ENCODE measurements at regions not wholly inside any gene's neighbourhood (a gene's known extent, or its start where the extent isn't known, plus 50 kb on each side); places are given as distances from the start of the nearest gene placed in this dataset.
A peak's percentile ranks its signal among the peaks of the same experiment; 100 is the strongest.

DNA sequence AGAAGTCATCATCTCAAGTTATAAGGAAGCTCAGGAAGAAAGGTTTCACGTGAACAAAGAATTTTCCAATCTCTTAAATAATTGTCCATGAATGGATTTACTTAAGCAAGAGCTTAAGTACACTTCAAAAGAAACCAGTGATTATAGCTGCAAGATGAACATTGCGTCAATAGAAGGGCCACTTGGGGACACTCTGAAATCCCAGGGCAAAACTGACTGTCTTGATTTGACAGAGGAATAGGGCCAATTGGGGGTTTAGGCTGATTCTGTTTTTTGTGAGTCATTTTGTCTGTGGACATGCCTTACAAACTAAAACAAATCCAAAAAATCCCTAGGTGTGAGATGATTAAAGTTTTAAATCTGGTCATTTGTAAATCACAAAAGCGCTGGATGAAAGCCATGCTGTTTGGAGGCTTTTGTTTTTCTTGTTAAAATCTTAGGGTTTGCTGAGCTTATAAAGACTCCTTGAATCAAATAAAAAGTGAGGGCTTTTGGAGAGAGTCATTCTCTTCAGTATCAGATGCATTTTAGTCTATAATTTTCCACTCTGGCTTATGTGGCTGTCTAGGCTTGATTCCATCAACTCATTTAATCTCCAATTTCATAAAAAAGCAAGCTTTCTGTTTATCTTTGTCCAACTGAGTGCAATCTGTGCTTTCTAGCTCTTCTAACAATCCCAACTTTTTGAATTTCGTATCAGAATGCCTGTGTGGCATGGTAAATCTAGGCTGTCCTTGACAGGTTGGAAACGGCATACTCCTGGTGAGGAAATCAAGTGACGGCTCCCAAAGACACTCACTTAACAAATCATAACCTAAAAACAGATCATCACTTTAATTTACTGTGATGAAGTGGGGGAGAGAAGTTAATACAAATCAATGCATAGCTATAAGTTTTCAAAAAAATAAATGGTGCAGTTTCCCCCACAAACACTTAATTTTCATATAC lies 98.2 kb upstream of the SOX9 start:
- no peak for DNase-seq (ENCODE audit: low read depth)
- H3K4me3 ChIP-seq (ENCODE audit: low read depth, low read length), result no peak overlapping the region
- no peaks in the 10 kb centered on the region for H3K27me3 ChIP-seq (ENCODE audit: control insufficient read depth, insufficient read depth, low read length)
- H3K36me3 ChIP-seq (ENCODE audit: control insufficient read depth, insufficient read depth, low read length), result no peaks in the 10 kb centered on the region
- TF ChIP-seq CTCF (IDR thresholded peaks at IDR 0.05; ENCODE audit: insufficient read depth, low read length, poor library complexity, severe bottlenecking), result no peak

- no peak for TF ChIP-seq CTCF (IDR thresholded peaks at IDR 0.05; ENCODE audit: insufficient read depth, low read length, poor library complexity, severe bottlenecking)
- Histone ChIP-seq H3K36me3 (ENCODE audit: control insufficient read depth, insufficient read depth, low read length) (no peaks in the 10 kb centered on the region), H3K4me3 (ENCODE audit: low read depth, low read length) (no peak overlapping the region), H3K27me3 (ENCODE audit: control insufficient read depth, insufficient read depth, low read length) (no peaks in the 10 kb centered on the region)
- DNase-seq (ENCODE audit: low read depth), result no peak
These were observed 96.4 kb upstream of the SOX9 start for GRCh38 chr17:72024457-72024856.

DNA sequence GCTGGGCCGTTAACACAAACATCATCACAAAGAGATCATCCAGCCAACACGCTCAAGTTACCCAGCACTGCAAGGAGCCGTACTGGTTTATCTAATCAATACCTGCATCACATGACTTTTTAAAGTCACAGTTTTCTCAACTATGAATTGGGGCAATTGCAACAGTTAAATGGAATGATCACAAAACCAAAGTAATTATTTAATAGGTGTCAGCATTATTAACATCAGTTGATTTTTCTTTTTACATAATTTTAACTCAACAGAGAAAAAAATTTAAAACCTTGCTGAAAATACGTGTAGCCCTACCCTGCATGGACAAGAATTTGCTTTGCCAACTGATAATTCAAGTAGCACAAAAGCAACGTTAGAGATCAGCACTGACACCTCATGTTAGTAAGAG lies 95.7 kb upstream of the SOX9 start:
- Histone ChIP-seq H3K27me3 (ENCODE audit: control insufficient read depth, insufficient read depth, low read length) (no peaks in the 10 kb centered on the region), H3K36me3 (ENCODE audit: control insufficient read depth, insufficient read depth, low read length) (no peaks in the 10 kb centered on the region), H3K4me3 (ENCODE audit: low read depth, low read length) (no peak overlapping the region)
- TF ChIP-seq CTCF (IDR thresholded peaks at IDR 0.05; ENCODE audit: insufficient read depth, low read length, poor library complexity, severe bottlenecking), result no peak
- DNase-seq (ENCODE audit: low read depth), result no peak

DNA sequence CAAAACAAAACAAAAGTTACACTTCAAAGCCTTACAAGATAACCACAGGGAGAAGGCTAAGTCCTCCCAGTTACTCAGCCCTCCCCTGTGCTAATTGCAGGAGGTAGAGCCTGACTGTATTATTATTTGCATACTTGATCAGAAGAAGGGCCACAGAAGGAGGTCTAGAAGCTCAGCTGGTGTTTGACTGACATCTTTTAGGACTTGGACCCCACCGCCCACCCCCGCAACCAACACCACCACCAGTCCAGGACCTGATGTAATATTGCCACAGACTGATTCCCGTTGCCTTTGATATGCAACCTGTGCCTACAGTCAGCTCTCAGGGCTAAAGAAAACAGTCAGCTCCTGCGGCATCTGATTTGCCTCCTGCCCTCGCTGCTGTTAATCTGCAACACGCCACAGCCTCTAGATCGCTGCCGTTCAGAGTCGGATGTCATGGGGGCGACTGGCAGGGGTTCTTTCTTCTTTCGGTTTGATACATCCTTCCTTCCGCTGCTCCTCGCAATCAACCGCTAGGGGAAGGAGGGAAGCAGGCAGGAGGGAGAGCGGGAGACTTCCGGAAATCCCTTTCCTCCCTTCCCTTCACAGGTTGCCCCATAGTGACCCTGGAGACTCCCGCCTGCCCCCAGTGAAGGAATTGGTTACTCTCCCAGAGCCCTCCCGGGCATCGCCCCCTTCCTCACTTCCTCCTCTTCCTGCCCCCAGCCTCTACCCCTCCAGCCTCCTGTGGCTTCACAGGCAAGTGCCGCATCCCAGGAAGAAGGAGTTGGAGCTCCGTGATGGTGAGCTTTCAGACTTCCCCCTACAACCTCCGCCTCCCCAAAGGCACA lies 90.5 kb upstream of the SOX9 start:
- peak; percentile 64 for TF ChIP-seq CTCF (IDR thresholded peaks at IDR 0.05; ENCODE audit: insufficient read depth, low read length, poor library complexity, severe bottlenecking)
- peak; percentile 28 for DNase-seq (ENCODE audit: low read depth)

GRCh38 chr17:72031219-72031884 lies 89.5 kb upstream of the SOX9 start:
- DNase-seq (ENCODE audit: low read depth), result no peak
- no peak for TF ChIP-seq CTCF (IDR thresholded peaks at IDR 0.05; ENCODE audit: insufficient read depth, low read length, poor library complexity, severe bottlenecking)
- H3K4me3 ChIP-seq (ENCODE audit: low read depth, low read length), result no peak overlapping the region
- no peaks in the 10 kb centered on the region for H3K27me3 ChIP-seq (ENCODE audit: control insufficient read depth, insufficient read depth, low read length)
- no peaks in the 10 kb centered on the region for H3K36me3 ChIP-seq (ENCODE audit: control insufficient read depth, insufficient read depth, low read length)

More for the DNA sequence above, 90.5 kb upstream of the SOX9 start:
- Histone ChIP-seq H3K36me3 (ENCODE audit: control insufficient read depth, insufficient read depth, low read length) (no peaks in the 10 kb centered on the region), H3K4me3 (ENCODE audit: low read depth, low read length) (peak overlapping the region; percentile 40), H3K27me3 (ENCODE audit: control insufficient read depth, insufficient read depth, low read length) (no peaks in the 10 kb centered on the region)
